B cell (primary cell): ENCODE measurements at regions not wholly inside any gene's neighbourhood (a gene's known extent, or its start where the extent isn't known, plus 50 kb on each side); places are given as distances from the start of the nearest gene placed in this dataset.

Experiments used
- ATAC-seq: fragments of 200-7000 bp; cut with Tn5 transposase; one replicate; pipeline ENCODE4 v1.10.0; 2021; ENCODE audit warnings: low read depth, mild to moderate bottlenecking, moderate number of reproducible peaks, moderate library complexity
- CTCF ChIA-PET: fragments of 350-600 bp; sonication (Branson Sonifier 250); formaldehyde crosslinking; loops from one replicate; lab custom pipeline; 2021; ENCODE audit warnings: antibody characterized with exemption, inconsistent platforms; lab: Charles Lee
- POLR2A ChIA-PET: fragments of 350-600 bp; sonication (Branson Sonifier 250); formaldehyde crosslinking; loops from one replicate; lab custom pipeline; 2021; ENCODE audit warnings: antibody characterized with exemption; lab: Charles Lee
- DNase-seq: peaks from one replicate; pipeline ENCODE4 v3.0.0; 2013
- H2AFZ ChIP-seq: 2 replicates; pipeline ENCODE4 v1.6.1; 2012; ENCODE audit warnings: mild to moderate bottlenecking, low read depth, low read length; ENCODE audit not compliant: insufficient read depth, poor library complexity, severe bottlenecking
- H3K27ac ChIP-seq, 2 donors: 1 replicate in 1 of 2; 2 replicates in 1 of 2; pipeline ENCODE4 v1.5.1; 2012 to 2013; ENCODE audit warnings: low read length in 2 of 2, mild to moderate bottlenecking in 2 of 2, moderate library complexity in 1 of 2
- H3K27me3 ChIP-seq, 4 experiments: fragments of 200-600 bp in 1 of 4; sonication (generic) in 1 of 4; replicated peaks in 1 of 4; 1 replicate in 2 of 4; 2 replicates in 2 of 4; pipeline versions ENCODE4 v1.6.1 to v1.7.0; 2013 to 2016; ENCODE audit warnings: low read length in 3 of 4, mild to moderate bottlenecking in 2 of 4, mixed read lengths in 1 of 4, moderate library complexity in 1 of 4; ENCODE audit not compliant: insufficient read depth in 4 of 4, control insufficient read depth in 3 of 4; ENCODE audit errors: control extremely low read depth in 1 of 4
- H3K36me3 ChIP-seq, 2 experiments: replicated peaks in 1 of 2; 1 replicate in 1 of 2; 2 replicates in 1 of 2; pipeline versions ENCODE4 v1.6.1 to v1.7.1; 2013; ENCODE audit warnings: low read length in 1 of 2; ENCODE audit not compliant: insufficient read depth in 2 of 2, control insufficient read depth in 1 of 2; ENCODE audit errors: control extremely low read depth in 1 of 2, extremely low read depth in 1 of 2
- H3K4me1 ChIP-seq, 2 donors: fragments of 200-600 bp in 1 of 2; sonication (generic) in 1 of 2; 1 replicate in 1 of 2; 2 replicates in 1 of 2; pipeline versions ENCODE4 v1.5.1 to v1.6.1; 2013 to 2017; ENCODE audit warnings: low read length in 2 of 2; ENCODE audit not compliant: control insufficient read depth in 2 of 2, insufficient read depth in 2 of 2
- H3K4me2 ChIP-seq: replicated peaks from 2 replicates; pipeline ENCODE3; 2012; ENCODE audit warnings: mild to moderate bottlenecking, low read depth, low read length; ENCODE audit not compliant: poor library complexity, severe bottlenecking
- H3K4me3 ChIP-seq, 5 experiments: fragments of 200-600 bp in 1 of 5; sonication (generic) in 1 of 5; 1 replicate in 3 of 5; 2 replicates in 2 of 5; pipeline versions ENCODE4 v1.5.1 to v1.7.0; 2011 to 2016; ENCODE audit warnings: low read length in 4 of 5, mild to moderate bottlenecking in 4 of 5, low read depth in 2 of 5, control low read depth in 1 of 5, moderate library complexity in 1 of 5; ENCODE audit not compliant: insufficient read depth in 1 of 5; ENCODE audit errors: control extremely low read depth in 1 of 5, extremely low read depth in 1 of 5
- H3K79me2 ChIP-seq: fragments of 200-600 bp; sonication (generic); one replicate; pipeline ENCODE4 v1.6.0; 2016; ENCODE audit warnings: low read length; ENCODE audit not compliant: control insufficient read depth, insufficient read depth
- H3K9ac ChIP-seq: fragments of 200-600 bp; sonication (generic); 2 replicates; pipeline ENCODE4 v1.6.1; 2017; ENCODE audit warnings: mild to moderate bottlenecking, low read length, moderate library complexity
- H3K9me3 ChIP-seq, 3 donors: one replicate each; pipeline versions ENCODE4 v1.6.1 to v1.7.1; 2013; ENCODE audit warnings: low read length in 2 of 3; ENCODE audit not compliant: control insufficient read depth in 2 of 3, insufficient read depth in 1 of 3; ENCODE audit errors: control extremely low read depth in 1 of 3
- H4K20me1 ChIP-seq: 2 replicates; pipeline ENCODE4 v1.6.0; 2012; ENCODE audit warnings: mild to moderate bottlenecking, low read length; ENCODE audit not compliant: insufficient read depth, control insufficient read depth, poor library complexity, severe bottlenecking
- H3K27ac Mint-ChIP-seq: one replicate; pipeline ENCODE4 v1.8.0; 2021; ENCODE audit warnings: mixed read lengths
- H3K27me3 Mint-ChIP-seq: one replicate; pipeline ENCODE4 v1.8.0; 2021; ENCODE audit warnings: mixed read lengths
- H3K4me1 Mint-ChIP-seq: one replicate; pipeline ENCODE4 v1.8.0; 2021; ENCODE audit warnings: mixed read lengths
- H3K4me3 Mint-ChIP-seq: one replicate; pipeline ENCODE4 v1.8.0; 2021; ENCODE audit warnings: mixed read lengths
- H3K9me3 Mint-ChIP-seq: one replicate; pipeline ENCODE4 v1.8.0; 2022; ENCODE audit warnings: mixed read lengths; ENCODE audit not compliant: insufficient read depth
- CTCF ChIP-seq: fragments of 200-600 bp; IDR thresholded peaks from one replicate; pipeline ENCODE4 v1.8.0; 2022; ENCODE audit warnings: antibody characterized with exemption, mild to moderate bottlenecking
- EZH2 ChIP-seq: IDR thresholded peaks from 2 replicates; pipeline ENCODE4 v1.6.1; 2012; ENCODE audit warnings: borderline replicate concordance, low read depth, mild to moderate bottlenecking, moderate library complexity, low read length; ENCODE audit not compliant: insufficient read depth, poor library complexity, severe bottlenecking
- WGBS: methylation state at CpG from one replicate; pipeline ENCODE4 v1.1.5; 2013; ENCODE audit warnings: missing lambda C conversion rate; ENCODE audit not compliant: insufficient coverage; 5-methylcytosine and 5-hydroxymethylcytosine counted together
- intact Hi-C: fragments of 100-400 bp; cut with micrococcal nuclease; formaldehyde crosslinking; loops from one replicate; pipeline ENCODE4 v1.10.0; 2022

GRCh38 chr1:195898373-195898772 is 709.9 kb downstream of the KCNT2 start:
- H3K27me3 Mint-ChIP-seq, result no peaks in the 10 kb centered on the region
- Histone ChIP-seq H3K36me3 (no peaks in the 10 kb centered on the region), H3K4me3 (no peak overlapping the region), H3K9ac (no peak overlapping the region), H2AFZ (no peak overlapping the region), H3K9me3 (peaks cover 0 to 1% (median 0%) of the 10 kb centered on the region in 3 donors), H3K4me1 (no peaks in the 10 kb centered on the region), H3K27me3 (no peaks in the 10 kb centered on the region), H3K4me2 (no peak overlapping the region), H3K79me2 (no peaks in the 10 kb centered on the region), H3K27ac (no peak overlapping the region), H4K20me1 (no peaks in the 10 kb centered on the region)
- ChIA-PET CTCF (no interaction called here), POLR2A (no interaction called here)
- no peak overlapping the region for H3K4me3 Mint-ChIP-seq
- 100% methylated on average over 1 of the region's 3 CpGs for WGBS
- H3K4me1 Mint-ChIP-seq, result no peaks in the 10 kb centered on the region
- ATAC-seq (no peak), DNase-seq (no peak)
- TF ChIP-seq EZH2, result no peak
- intact Hi-C loops, result no loop called here
- H3K27ac Mint-ChIP-seq, result no peak overlapping the region
- no peaks in the 10 kb centered on the region for H3K9me3 Mint-ChIP-seq

- TF ChIP-seq EZH2 (no peak), CTCF (no peak)
- H3K4me1 Mint-ChIP-seq, result no peaks in the 10 kb centered on the region
- H3K79me2 ChIP-seq, result no peaks in the 10 kb centered on the region
- ATAC-seq (no peak), DNase-seq (no peak)
- no peak overlapping the region for H2AFZ ChIP-seq
- no peaks in the 10 kb centered on the region for H4K20me1 ChIP-seq
- no peaks in the 10 kb centered on the region for H3K27me3 ChIP-seq
- no peaks in the 10 kb centered on the region for H3K4me1 ChIP-seq
- H3K4me3 ChIP-seq, result no peak overlapping the region
- no peak overlapping the region for H3K27ac Mint-ChIP-seq
- H3K9me3 ChIP-seq, result peaks cover 0 to 2% (median 0%) of the 10 kb centered on the region in 3 donors
- intact Hi-C loops, result no loop called here
- no peaks in the 10 kb centered on the region for H3K9me3 Mint-ChIP-seq
- ChIA-PET CTCF (no interaction called here), POLR2A (no interaction called here)
- WGBS, result 97% methylated on average over 3 of the region's 6 CpGs
- no peak overlapping the region for H3K4me2 ChIP-seq
- H3K4me3 Mint-ChIP-seq, result no peak overlapping the region
- H3K27me3 Mint-ChIP-seq, result no peaks in the 10 kb centered on the region
- H3K27ac ChIP-seq, result no peak overlapping the region
- no peak overlapping the region for H3K9ac ChIP-seq
- H3K36me3 ChIP-seq, result no peaks in the 10 kb centered on the region
Measured at GRCh38 chr1:195897076-195897475, 711.2 kb downstream of the KCNT2 start.
